Ovary (tissue), 7 donors: ENCODE measurements at regions not wholly inside any gene's neighbourhood (a gene's known extent, or its start where the extent isn't known, plus 50 kb on each side); places are given as distances from the start of the nearest gene placed in this dataset.

ENCODE experiments used
- DNase-seq, 5 donors: peaks; one replicate each; pipeline ENCODE4 v3.0.0-alpha.2; 2019 to 2020
- H3K27ac ChIP-seq, 2 donors: fragments of 200-600 bp; one replicate each; pipeline versions ENCODE4 v1.5.1 to v1.8.0; 2019 to 2022
- H3K27me3 ChIP-seq: fragments of 200-600 bp; one replicate; pipeline ENCODE4 v1.8.0; 2022
- H3K36me3 ChIP-seq: fragments of 200-600 bp; sonication (generic); one replicate; pipeline ENCODE4 v1.5.1; 2019
- H3K4me1 ChIP-seq: one replicate; pipeline ENCODE4 v1.8.1; 2013; ENCODE audit warnings: mild to moderate bottlenecking, moderate library complexity; ENCODE audit not compliant: insufficient read depth
- H3K4me3 ChIP-seq: fragments of 200-600 bp; sonication (generic); one replicate; pipeline ENCODE4 v1.5.1; 2017
- H3K9me3 ChIP-seq, 2 donors: fragments of 200-600 bp in 1 of 2; sonication (generic) in 1 of 2; one replicate each; pipeline versions ENCODE4 v1.5.1 to v1.8.1; 2013 to 2019; ENCODE audit warnings: mild to moderate bottlenecking in 1 of 2, moderate library complexity in 1 of 2
- CTCF ChIP-seq, 3 donors: fragments of 450-650 bp in 2 of 3; fragments of 200-600 bp in 1 of 3; IDR thresholded peaks; one replicate each; pipeline versions ENCODE4 v1.5.1 to v1.8.0; 2016 to 2022; ENCODE audit warnings: antibody characterized with exemption in 3 of 3, mild to moderate bottlenecking in 1 of 3
- EP300 ChIP-seq: sonication (generic); formaldehyde crosslinking; IDR thresholded peaks from one replicate; pipeline ENCODE4 v1.6.1; 2017; ENCODE audit warnings: antibody characterized with exemption
- POLR2A ChIP-seq: fragments of 450-650 bp; IDR thresholded peaks from one replicate; pipeline ENCODE4 v1.6.1; 2017; ENCODE audit warnings: antibody characterized with exemption, mild to moderate bottlenecking, moderate library complexity
- WGBS, 3 donors: extraction: QIAGEN DNeasy Blood & Tissue Kit in 1 of 3; methylation state at CpG; one replicate each; pipeline versions ENCODE4 v1.1.5 to v1.1.7; 2013 to 2017; 5-methylcytosine and 5-hydroxymethylcytosine counted together
- intact Hi-C, 4 donors: fragments of 100-400 bp; cut with DNase I; formaldehyde crosslinking; loops; one replicate each; pipeline versions ENCODE4 v1.11.0 to v1.15.1; 2022 to 2023
- donor health status: DM: no; HTN: no; CAD: no; lungs with moderate emphysema.
- donor health status: DM: no; HTN: no; CAD: no.
- donor health status: Bipolar disorder and iron deficiency.
- donor health status: DM: no; HTN: no; CAD: no.
- donor health status: DM: yes; HTN: yes; CAD: no.

- WGBS, 3 donors = 26 to 45% (median 37%) methylated on average over 1 of the region's 1 CpG
- no peak overlapping the region for H3K27ac ChIP-seq
- no peak for DNase-seq
- TF ChIP-seq POLR2A = no peak
- TF ChIP-seq CTCF (IDR thresholded peaks at IDR 0.05) = no peak
- TF ChIP-seq EP300 = no peak
- H3K9me3 ChIP-seq = no peaks in the 10 kb centered on the region
- H3K4me1 ChIP-seq = no peaks in the 10 kb centered on the region
- no peak overlapping the region for H3K4me3 ChIP-seq
- no peaks in the 10 kb centered on the region for H3K36me3 ChIP-seq
- H3K27me3 ChIP-seq = no peaks in the 10 kb centered on the region
- intact Hi-C loops = no loop called here
Measured at GRCh38 chr1:238242181-238242580, 351.5 kb upstream of the ZP4 start.

- H3K4me3 ChIP-seq = no peak overlapping the region
- no peak overlapping the region for H3K27ac ChIP-seq
- DNase-seq = no peak
- H3K4me1 ChIP-seq = no peaks in the 10 kb centered on the region
- H3K27me3 ChIP-seq = no peaks in the 10 kb centered on the region
- intact Hi-C loops = no loop called here
- 88 to 90% (median 90%) methylated on average over 3 of the region's 3 CpGs for WGBS, 3 donors
- TF ChIP-seq CTCF (IDR thresholded peaks at IDR 0.05) (no peak), POLR2A (no peak), EP300 (no peak)
- H3K9me3 ChIP-seq = no peaks in the 10 kb centered on the region
- no peaks in the 10 kb centered on the region for H3K36me3 ChIP-seq
Measured at GRCh38 chr1:238241607-238242006, 350.9 kb upstream of the ZP4 start.

- Histone ChIP-seq H3K9me3 (no peaks in the 10 kb centered on the region), H3K4me3 (no peak overlapping the region), H3K27ac (no peak overlapping the region), H3K4me1 (no peaks in the 10 kb centered on the region), H3K27me3 (no peaks in the 10 kb centered on the region), H3K36me3 (no peaks in the 10 kb centered on the region)
- intact Hi-C loops = no loop called here
- DNase-seq = no peak
- WGBS, 3 donors = 88 to 96% (median 94%) methylated on average over 5 of the region's 5 CpGs
- TF ChIP-seq CTCF (IDR thresholded peaks at IDR 0.05) (no peak), POLR2A (no peak), EP300 (no peak)
Measured at GRCh38 chr1:238239343-238239742, 348.6 kb upstream of the ZP4 start.

- Histone ChIP-seq H3K36me3 (no peaks in the 10 kb centered on the region), H3K9me3 (no peaks in the 10 kb centered on the region), H3K27me3 (no peaks in the 10 kb centered on the region), H3K27ac (no peak overlapping the region), H3K4me1 (no peaks in the 10 kb centered on the region), H3K4me3 (no peak overlapping the region)
- no peak for DNase-seq
- 48 to 57% (median 49%) methylated on average over 4 of the region's 4 CpGs for WGBS, 3 donors
- intact Hi-C loops = no loop called here
- no peak for TF ChIP-seq POLR2A
- TF ChIP-seq EP300 = no peak
- no peak for TF ChIP-seq CTCF (IDR thresholded peaks at IDR 0.05)
Measured at GRCh38 chr1:238233966-238234365, 343.2 kb upstream of the ZP4 start.
